Endometrium (tissue), 2 donors: ENCODE measurements at regions not wholly inside any gene's neighbourhood (a gene's known extent, or its start where the extent isn't known, plus 50 kb on each side); places are given as distances from the start of the nearest gene placed in this dataset.
"Not testable (repeated sequence)": the region's sequence is repeated elsewhere in the genome, so short reads cannot be mapped to it uniquely, and the experiment has no call there.

Experiments used
- FAIRE-seq: peaks from 2 replicates; lab custom pipeline; 2012; peaks lifted over from hg19 to GRCh38; lab: Jason Lieb, UNC
- donor health status: control.
- donor health status: control.

DNA sequence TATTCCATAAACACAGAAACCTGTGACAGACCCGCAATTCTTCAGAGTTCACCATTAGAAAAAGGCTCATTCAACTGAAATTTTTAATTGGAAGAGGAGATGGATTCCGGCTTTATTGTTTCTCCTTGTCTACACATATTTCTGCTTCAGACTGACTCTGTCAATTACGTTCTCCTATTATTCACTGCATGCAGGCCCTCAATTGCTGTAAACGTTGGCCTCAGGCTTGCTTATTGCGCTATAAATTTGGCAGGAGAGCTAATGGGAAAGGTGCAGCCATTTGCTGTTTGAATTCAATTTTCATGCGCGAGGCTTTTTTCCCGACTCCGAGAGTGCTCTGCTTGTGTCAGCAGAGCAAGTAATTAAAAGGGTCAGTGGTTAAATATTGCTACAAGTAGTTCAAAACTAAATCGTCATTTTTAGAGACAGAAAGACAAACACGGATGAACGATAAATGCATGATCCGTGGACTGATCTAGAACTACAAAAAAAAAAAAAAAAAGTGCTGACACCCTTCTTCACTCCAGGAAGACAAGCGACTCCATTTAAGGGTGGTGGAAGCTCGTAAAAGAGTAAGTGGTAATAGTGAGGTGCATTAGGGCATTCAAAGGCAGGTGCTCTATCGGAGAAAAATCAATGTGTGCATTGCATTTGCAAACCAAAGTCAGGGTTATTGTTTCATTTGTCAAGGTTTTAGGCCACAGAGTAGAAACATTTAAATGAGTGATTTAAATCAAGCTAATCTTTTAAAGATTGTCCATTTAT is 841.6 kb upstream of the FRG1 start:
- no peak for FAIRE-seq

DNA sequence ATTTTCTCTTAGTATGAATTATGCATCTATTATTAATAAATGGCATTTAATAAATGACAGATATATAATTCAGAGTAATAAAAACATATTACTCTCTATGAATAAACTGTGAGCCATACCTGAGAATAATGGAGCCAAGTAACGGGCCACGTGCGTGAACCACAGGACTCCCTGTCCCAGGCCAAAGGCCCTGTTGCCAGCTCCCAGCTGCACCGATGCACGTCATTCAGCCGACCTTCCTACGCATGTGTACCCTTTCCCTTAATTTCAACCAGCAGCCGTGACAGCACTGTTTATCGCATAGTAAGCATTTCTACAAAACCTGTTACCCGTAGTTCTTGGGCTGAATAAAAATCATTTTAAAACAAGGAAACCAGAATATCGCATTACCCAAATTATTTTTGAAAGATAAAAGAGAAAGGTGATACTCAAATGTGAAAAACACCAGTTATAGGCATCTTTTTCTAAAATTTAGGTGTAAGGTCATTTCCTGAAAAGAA is 827.2 kb upstream of the FRG1 start:
- no peak for FAIRE-seq

DNA sequence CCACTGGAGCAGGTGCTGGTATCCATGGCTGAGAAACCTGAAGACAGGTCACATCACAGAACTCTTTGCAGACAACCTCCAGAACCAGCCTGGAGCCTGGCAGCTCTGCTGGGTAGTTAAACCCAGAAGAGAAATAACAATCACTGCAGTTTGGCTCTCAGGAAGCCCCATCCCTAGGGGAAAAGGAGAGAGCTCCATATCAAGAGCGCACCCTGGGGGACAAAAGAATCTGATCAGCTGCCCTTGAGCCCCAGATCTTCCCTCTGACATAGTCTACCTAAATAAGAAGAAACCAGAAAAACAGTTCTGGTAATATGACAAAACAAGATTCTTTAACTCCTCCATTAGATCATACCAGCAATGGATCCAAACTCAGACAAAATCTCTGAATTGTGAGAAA is 823.2 kb upstream of the FRG1 start:
- no peak for FAIRE-seq

DNA sequence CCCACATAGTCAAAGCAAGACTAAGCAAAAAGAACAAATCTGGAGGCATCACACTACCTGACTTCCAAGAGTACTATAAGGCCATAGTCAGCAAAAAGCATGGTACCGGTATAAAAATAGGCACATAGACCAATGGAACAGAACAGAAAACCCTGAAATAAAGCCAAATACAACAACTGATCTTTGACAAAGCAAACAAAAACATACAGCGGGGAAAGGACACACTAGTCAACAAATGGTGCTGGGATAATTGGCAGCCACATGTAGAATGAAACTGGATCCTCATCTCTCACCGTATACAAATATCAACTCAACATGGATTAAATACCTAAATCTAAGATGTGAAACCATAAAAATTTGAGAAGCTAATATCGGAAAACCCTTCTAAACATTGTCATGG is 819.3 kb upstream of the FRG1 start:
- no peak for FAIRE-seq

DNA sequence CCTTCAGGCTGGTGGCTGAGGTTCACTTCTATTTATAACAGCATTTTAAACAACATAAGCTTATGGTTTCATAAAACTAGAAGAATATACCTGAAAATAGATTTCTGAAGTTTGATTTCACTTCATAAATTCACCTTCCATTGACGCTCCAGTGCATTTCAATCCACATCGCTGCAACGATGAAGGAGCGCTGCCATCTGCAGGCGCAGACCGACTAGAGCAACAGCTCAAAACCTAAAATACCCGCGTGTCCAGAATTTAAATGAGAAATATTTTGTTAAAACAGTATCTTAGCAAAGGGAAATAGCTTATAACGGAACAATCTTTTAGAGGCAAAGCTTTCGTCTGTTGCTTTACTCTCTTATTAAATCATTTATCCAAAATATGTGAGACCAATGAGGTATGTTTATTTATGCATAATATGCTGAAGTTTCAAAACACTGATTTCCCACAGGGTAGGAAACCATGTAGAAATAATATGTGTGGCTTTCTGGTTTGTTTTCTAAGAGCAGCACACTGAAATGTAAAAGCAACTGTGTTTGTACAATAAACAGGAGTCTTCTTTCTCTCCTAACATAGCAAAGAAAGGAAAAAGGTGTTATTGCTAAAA is 816.4 kb upstream of the FRG1 start:
- FAIRE-seq: peak; percentile 70

DNA sequence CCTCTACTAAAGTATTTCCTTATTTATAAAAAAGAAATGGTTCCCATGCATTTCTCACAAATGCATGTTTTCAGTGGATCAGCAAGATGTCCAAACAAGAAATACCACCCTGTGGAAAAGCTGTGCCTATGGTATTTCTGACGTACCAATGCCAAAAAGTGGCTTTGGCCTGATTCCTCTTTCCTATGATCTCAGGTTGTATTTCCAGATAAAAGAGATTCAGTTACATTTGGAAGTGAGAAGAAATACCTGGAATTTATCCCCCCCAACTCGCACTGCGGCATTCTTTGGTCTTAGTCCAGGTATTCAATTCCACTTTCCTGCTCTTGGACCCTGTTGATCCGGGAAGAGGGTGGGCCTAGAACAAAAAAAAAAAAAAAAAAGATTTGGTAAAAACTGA is 815.9 kb upstream of the FRG1 start:
- FAIRE-seq: no peak

DNA sequence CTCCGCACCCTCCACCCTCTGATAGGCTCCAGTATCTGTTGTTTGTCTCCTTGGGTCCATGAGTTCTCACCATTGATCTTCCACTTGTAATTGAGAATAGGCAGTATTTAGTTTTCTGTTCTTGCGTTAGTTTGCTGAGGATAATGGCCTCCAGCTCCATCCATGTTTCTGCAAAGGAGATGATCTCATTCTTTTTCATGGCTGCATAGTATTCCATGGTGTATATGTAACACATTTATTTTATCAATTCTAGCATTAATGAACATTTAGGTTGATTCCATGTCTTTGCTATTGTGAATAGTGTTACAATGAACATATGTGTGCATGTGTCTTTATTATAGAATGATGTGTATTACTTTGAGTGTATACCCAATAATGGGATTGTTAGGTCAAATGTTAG is 814.6 kb upstream of the FRG1 start:
- no peak for FAIRE-seq

DNA sequence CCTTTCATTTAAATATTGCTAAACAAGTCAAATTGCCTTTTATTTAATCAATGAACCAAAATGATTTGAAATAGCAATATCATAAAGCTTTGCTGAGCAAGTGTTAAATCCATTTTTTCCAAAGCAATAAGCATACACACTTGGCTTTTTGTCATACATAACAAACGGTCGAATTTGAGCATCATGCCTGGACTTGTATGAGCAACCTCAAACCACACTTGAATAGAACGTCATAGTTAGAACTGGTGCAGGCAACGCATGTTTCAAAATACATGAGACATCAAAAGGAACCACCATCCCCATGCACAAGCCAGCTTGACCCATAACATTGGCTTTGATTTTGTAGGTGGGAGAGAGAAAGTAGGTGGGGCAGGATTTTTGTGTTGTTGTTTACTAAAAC is 812.3 kb upstream of the FRG1 start:
- FAIRE-seq: no peak

DNA sequence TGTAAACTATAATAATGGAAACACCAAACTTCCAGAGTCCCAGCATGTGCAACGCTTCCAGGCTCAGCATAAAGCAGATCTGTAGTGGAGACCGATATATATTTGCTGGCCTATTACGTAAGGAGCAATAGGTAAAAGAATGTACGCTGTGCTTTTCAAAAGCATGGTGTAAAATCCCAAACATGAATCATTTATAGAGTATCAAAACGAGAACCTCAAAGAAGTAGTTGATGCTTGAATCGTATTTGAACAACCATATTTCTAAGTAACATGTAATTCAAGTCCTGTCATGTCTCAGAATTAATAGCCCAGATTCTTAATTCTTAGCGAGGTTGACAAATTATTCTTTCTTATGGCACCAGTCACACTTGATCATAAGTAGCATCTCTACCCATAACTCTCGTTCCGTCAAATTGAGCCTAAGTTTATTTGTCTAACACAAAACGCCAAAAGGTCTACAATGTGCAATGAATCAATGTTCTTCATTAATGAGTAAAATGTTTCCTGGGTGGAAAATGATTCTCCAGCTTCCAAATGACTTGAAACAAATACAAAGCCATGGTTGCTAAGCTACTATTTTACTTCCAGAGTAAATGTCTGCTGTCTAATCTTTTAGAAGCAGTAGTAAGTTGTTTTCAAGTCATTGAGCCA is 811.5 kb upstream of the FRG1 start:
- no peak for FAIRE-seq

DNA sequence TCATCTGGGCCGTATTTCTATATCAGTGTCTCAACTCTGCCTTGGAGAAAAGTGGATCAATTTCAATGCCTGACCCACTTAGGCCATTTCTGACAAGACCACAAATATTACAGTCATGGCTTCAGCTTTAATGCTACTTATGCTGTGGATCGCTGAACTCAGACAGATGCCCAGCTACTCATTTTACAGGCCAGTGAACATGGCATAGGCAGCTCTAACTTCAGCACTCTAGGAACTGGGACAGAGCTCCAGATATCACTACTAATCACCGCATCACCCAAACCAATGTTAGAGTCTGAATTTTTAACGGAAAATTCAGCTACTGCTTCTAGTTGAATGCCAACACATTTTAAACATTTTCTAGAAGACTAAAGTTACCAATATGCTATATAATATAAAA is 809.6 kb upstream of the FRG1 start:
- no peak for FAIRE-seq

DNA sequence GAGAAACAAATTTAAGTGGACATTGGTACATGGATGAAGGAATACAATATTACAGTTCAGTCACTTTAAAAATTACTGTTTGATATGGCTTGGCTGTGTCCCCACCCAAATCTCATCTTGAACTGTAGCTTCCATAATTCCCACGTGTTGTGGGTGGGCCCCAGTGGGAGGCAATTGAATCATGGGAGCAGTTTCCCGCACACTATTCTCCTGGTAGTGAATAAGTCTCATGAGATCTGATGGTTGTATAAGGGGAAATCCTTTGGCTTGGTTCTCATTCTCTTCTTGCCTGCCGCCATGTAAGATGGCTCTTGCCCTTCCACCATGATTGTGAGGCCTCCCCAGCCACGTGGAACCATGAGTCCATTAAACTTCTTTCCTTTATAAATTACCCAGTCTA is 804.2 kb upstream of the FRG1 start:
- no peak for FAIRE-seq

DNA sequence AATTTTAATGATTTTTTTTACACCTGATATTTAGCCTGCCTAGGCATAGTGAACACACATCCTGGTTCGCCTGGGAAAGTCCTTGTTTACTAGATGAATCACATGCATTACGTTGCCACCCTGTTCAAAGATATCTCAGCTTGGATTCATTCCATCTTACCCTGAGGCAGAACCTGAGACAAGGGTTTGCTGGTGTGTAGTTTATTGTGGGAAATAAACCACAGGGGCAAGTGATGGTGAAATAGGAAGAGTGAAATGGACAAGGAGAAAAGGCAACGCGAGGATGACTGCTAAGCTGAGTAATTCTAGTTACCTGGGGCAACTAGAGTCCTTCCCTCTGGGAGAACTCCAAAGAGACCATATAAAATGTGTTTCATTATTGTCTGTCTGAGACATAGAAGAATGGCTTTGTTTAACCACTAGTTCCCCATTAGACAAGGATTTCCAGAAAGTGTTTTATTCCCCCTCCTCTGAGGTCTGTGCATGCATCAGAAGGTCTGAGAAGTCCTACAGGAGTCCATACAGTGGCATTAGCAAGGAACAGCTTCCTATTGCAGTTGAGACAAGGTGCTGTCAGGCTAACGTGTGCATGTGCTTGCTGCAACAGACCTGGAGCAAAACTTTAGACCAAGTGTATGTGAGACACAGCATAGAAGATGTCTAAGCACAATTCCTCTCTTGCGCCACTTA is 797.3 kb upstream of the FRG1 start:
- FAIRE-seq: no peak

DNA sequence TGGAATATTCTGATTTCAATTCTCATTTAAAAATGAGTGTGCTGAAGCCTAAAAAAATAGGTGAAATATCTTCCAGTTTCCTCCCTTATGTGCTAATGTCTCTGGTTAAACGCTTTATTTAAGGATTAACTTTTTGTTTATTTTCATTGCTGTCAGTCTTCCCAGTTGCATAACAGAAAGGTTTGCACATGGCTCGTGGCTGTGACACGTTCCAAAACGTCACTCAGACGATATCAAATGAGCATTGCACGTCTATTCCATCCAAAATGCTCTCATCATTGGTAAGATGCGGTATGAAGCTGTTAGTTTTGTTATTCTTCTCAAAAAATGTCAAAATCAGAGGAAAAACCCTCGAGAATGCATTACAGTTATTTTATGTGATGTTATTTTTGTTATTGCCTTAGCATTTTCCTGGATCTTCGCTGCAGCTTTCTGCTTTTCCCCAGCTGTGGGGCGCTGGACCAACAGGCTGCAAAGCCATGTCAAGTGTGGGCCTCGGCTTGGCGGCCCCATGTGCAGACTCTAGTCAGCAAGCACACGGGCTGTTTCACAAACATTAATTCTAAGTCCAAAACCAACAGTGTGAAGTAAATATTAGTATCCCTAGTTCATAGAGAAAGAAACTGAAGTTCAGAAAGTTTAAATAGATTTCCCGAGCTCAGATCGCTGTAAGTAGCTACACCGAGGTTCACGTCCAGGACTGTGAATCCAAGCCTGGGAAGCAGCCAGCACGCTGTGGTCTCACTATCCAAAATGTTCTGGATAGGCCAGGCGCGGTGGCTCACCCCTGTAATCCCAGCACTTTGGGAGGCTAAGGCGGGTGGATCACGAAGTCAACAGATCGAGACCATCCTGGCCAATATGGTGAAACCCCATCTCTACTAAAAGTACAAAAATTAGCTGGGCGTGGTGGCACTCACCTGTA is 793.4 kb upstream of the FRG1 start:
- FAIRE-seq: no peak

DNA sequence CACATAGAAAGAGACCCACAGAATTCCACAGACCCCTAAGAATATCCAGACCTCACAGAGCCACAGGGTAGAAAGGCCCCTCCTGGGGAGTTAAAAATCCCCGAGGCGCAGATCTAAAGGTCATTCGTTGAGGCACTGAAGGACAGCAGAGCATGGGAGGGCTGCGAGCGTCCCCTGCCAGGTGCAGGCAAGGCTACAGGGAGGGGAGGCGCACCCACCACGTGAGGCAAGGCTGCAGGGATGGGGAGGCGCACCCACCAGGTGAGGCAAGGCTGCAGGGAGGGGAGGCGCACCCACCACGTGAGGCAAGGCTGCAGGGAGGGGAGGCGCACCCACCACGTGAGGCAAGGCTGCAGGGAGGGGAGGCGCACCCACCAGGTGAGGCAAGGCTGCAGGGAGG is 785.6 kb upstream of the FRG1 start:
- not testable (repeated sequence) for FAIRE-seq

DNA sequence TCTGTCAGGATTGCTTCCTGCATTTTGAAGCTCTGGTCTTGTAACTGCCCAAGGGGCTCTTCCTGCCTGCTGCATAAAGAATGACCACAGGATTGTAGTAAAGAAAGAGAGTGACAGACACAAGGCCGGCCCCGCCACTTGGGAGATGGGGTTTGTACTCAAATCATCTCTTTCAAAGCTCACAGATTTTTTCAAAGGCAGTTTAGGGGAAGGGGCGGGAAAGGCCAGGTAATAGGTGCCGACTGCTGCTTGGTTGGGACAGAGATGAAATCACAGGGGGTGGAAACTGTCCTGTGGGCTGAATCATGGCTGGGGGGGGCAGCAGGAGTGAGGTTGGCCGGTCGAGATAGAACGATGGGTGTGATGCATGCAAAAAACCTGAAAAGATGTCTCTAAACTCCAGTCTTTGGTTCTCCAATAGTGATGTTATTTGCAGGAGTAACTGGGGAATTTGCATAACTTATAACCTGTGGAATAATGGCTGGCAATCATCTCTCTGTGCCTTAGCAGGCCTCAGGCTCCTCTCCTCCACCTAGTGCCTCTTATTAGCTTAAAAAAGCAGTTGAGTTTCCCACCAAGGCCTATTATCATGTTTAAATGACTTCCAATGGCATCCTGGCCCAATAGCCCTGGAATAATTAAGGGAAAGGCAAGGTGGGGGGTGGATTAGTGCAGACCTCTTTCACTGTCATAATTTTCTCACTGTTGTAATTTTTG is 778.4 kb upstream of the FRG1 start:
- FAIRE-seq: no peak

DNA sequence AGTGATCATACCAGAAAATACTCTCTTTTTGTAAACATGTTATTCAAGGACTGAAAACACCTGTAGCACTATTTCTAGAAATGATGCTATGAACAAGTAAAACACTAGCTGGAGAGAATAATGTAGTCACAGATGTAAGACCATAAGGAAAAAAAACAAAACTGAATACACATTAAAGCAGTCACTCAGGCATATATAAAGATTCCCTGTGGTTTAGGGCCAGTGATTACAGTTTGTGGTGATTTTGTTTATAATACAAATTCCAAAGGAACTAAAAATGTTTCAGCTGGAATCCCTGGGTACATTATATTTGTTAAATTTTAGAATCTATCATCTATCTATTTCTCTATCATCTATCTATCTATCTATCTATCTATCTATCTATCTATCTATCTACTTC is 777.8 kb upstream of the FRG1 start:
- FAIRE-seq: no peak

DNA sequence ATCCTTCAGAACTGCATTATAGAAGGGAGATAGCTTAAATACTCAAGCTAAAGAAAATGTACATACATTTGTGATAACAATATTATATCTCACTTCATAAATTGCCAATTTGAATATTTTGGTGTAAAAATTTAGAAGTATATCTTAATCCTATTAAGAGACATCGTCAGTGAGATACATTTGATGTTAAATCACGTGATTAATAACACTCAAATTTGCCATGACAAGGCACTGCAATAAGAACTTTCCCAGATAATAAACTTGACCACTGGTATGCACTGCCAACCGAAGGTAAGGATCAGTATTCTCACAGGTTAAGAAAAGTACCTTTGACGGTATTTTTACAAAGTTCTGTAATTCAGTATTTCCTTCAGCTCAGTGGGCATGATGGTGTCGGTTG is 764.7 kb upstream of the FRG1 start:
- FAIRE-seq: no peak

DNA sequence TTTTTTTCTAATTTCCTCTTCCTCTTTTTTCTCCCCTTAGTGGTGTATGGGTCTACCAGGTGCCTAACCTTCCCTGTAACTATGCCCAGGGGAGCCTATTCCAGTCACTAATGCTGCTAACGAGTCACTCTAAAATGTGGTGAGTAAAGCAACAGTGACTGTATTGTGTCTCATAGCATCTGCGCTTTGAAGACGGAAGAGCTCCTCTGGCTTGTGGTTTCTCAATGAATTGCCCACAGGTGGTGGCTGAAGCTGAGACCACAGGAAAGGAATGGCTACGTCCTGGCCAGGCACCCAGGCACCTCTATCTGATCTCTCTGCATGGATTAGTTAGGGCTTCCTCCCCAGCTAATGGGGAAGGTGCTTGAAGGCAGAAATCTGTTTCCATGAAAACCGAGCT is 763.5 kb upstream of the FRG1 start:
- FAIRE-seq: no peak

DNA sequence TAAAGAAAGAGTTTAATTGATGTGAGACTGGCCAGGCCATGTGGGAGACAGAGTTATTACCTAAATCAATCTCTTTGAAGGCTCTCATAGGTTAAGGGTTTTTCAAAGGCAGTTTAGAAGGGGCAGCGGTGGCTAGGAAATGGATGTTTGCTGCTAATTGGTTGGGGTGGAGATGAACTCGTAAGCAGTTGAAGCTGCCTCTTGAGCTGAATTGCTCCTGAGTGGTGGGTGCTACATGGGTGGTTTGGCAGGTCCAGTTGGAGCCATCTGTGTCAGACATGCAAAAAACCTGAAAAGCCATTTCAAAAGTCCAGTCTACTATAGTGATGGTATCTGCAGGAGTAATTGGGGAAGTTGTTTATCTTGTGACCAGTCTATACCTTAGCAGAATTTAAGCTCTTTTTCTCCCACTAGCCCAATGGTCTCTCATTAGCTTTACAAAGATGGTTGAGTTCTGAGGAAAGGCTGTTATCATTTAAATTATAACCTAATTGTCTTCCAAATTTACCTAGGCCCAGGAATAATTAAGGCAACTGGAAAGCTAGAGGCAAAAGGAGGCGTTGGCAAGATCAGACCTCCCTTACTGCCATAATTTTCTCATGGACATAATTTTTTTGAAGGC is 762.4 kb upstream of the FRG1 start:
- FAIRE-seq: no peak

DNA sequence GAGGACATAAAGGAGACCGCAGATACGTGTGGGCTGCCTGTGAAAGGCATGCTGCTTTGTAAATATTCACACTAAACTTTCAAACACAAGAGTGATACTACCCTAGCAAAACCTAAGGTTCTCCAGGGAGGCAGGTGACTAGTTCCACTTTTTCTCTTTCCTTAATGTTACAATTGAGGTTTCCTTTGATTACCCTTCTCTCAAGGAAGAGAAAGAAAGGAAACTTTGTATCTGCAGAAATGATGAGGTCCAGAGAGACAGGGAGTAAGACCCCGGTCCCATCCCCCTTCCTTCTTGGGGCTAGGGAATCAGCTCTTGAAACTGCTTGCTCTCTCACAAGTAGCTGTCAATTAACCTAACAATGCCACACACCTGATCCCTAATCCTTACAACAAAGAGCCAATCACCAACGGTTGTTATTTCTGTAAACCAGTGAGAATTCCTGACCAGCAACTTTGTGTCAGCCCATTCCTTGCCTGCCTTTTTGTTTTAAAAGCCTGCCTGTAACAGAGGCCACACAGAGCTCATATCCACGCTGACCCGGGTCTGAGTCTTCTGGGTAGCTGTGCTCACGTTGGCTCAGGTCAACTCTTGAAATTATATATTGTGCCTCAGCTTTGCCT is 754.8 kb upstream of the FRG1 start:
- FAIRE-seq: no peak
